Urinary bladder (tissue), 3 donors: ENCODE measurements at regions not wholly inside any gene's neighbourhood (a gene's known extent, or its start where the extent isn't known, plus 50 kb on each side); places are given as distances from the start of the nearest gene placed in this dataset.

Experiments
- DNase-seq: peaks from one replicate; pipeline ENCODE4 v3.0.0-alpha.2; 2015; ENCODE audit errors: extremely low spot score
- H3K27ac ChIP-seq: one replicate; pipeline ENCODE4 v1.5.1; 2013; ENCODE audit warnings: low read depth, mild to moderate bottlenecking, moderate library complexity
- H3K36me3 ChIP-seq: one replicate; pipeline ENCODE4 v1.6.1; 2013; ENCODE audit warnings: mild to moderate bottlenecking, moderate library complexity; ENCODE audit not compliant: insufficient read depth
- H3K4me1 ChIP-seq: one replicate; pipeline ENCODE4 v1.6.1; 2013; ENCODE audit warnings: mild to moderate bottlenecking, moderate library complexity; ENCODE audit not compliant: insufficient read depth
- H3K4me3 ChIP-seq: one replicate; pipeline ENCODE4 v1.5.1; 2013; ENCODE audit warnings: low read depth, low read length
- WGBS: extraction: QIAGEN DNeasy Blood & Tissue Kit; methylation state at CpG from one replicate; pipeline ENCODE4 v1.1.7; 2013; 5-methylcytosine and 5-hydroxymethylcytosine counted together
- donor health status: healthy with polysubstance abuse.
- donor health status: healthy.

- WGBS = 79% methylated on average over 10 of the region's 10 CpGs
- Histone ChIP-seq H3K4me3 (no peak overlapping the region), H3K4me1 (no peaks in the 10 kb centered on the region), H3K36me3 (no peaks in the 10 kb centered on the region), H3K27ac (no peak overlapping the region)
- no peak for DNase-seq
Measured at GRCh38 chr6:11329726-11330412, 97.4 kb upstream of the NEDD9 start.

- H3K27ac ChIP-seq = no peak overlapping the region
- H3K4me3 ChIP-seq = no peak overlapping the region
- 71% methylated on average over 7 of the region's 7 CpGs for WGBS
- no peaks in the 10 kb centered on the region for H3K4me1 ChIP-seq
- DNase-seq = no peak
- H3K36me3 ChIP-seq = no peaks in the 10 kb centered on the region
Measured at GRCh38 chr6:11328613-11329247, 96.3 kb upstream of the NEDD9 start.

DNA sequence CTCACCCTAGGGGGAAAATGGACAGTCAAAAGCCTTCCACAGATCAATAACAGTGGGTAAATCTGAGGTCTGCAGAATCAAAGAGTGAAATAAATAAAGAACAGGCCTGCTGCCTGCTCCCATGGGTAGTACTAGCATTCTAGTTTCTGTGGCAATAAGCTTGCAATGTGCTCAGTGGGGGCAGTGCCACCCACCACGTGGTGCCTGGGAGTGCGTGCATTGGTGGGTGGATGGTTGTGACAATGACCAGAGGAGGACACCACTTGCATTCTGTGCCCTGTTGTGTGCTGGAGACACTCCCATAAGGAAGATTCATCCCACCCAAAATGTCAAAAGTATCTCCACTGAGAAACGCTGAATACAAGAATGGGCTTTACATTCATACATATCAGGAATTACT, 95.5 kb upstream of the NEDD9 start:
- Histone ChIP-seq H3K27ac (no peak overlapping the region), H3K4me1 (no peaks in the 10 kb centered on the region), H3K36me3 (no peaks in the 10 kb centered on the region), H3K4me3 (no peak overlapping the region)
- no peak for DNase-seq
- WGBS = 91% methylated on average over 3 of the region's 3 CpGs

- DNase-seq = no peak
- Histone ChIP-seq H3K4me1 (no peaks in the 10 kb centered on the region), H3K27ac (no peak overlapping the region), H3K36me3 (no peaks in the 10 kb centered on the region), H3K4me3 (no peak overlapping the region)
- 85% methylated on average over 2 of the region's 2 CpGs for WGBS
Measured at GRCh38 chr6:11326116-11326515, 93.6 kb upstream of the NEDD9 start.

DNA sequence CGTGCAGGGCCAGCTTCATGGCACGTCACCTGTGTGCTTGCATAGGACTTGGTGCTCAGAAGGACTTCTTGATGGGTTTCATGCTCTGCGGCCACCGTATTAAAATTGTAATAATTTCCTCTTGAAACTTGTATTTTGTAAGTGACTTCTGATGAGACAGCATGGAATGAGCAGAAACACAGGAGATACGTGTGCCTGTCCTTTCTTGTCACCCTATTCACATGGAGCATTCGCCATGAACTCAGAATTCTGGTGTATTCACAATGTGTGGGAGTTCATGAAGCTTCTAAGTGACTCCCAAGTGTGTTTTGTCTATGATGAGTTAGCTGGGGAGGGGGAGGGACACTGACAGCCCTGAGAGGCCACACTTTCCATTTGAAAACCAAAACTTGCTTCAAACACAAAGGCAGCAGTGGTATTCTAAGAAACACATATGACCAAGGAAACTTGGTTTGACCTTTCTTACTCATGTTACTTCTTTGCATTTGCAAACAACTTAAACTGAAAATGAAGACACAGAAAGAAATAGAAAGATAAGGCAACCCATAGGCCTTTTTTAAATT, 92.1 kb upstream of the NEDD9 start:
- no peak for DNase-seq
- Histone ChIP-seq H3K27ac (no peak overlapping the region), H3K36me3 (no peaks in the 10 kb centered on the region), H3K4me1 (no peaks in the 10 kb centered on the region), H3K4me3 (no peak overlapping the region)
- WGBS = 95% methylated on average over 6 of the region's 6 CpGs

DNA sequence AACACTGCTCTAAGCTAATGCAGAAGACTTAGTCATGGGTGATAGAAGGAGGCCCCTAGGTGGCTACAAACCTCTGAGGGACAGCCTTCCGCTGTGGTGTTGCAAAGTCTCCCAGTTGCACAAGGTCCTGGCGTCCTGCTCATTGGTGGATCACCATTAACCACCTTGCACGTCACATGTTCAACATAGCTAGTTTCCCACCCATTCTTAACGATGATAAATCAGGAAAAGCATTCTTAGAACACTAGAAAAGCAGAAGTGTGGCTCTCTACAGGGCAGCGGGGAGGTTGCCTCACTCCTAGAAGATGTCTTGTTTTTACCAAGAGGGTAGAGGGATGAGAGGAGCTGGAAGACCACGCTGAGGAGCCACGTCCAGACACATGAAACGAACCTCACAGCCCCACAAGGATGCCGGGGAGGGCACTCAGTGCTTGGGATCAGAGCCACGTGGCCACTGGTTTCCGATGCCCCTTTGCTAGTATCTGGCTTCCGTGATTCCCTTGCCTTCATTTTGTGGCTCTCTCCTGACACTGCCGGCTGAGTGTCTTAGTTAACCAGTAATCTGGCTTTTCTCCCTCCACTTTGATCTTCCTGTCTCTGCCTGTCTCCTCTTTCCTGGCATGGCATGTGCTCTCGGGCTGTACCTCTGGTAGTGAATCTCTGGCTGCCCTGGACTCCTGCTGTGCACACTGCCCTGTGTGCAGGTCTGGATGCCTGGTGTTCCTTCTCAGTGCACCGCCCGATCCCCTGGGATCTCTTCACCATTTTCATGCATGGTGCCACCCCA, 91.4 kb upstream of the NEDD9 start:
- H3K4me1 ChIP-seq = no peaks in the 10 kb centered on the region
- no peak overlapping the region for H3K4me3 ChIP-seq
- no peak for DNase-seq
- H3K36me3 ChIP-seq = no peaks in the 10 kb centered on the region
- H3K27ac ChIP-seq = no peak overlapping the region
- WGBS = 92% methylated on average over 16 of the region's 16 CpGs

DNA sequence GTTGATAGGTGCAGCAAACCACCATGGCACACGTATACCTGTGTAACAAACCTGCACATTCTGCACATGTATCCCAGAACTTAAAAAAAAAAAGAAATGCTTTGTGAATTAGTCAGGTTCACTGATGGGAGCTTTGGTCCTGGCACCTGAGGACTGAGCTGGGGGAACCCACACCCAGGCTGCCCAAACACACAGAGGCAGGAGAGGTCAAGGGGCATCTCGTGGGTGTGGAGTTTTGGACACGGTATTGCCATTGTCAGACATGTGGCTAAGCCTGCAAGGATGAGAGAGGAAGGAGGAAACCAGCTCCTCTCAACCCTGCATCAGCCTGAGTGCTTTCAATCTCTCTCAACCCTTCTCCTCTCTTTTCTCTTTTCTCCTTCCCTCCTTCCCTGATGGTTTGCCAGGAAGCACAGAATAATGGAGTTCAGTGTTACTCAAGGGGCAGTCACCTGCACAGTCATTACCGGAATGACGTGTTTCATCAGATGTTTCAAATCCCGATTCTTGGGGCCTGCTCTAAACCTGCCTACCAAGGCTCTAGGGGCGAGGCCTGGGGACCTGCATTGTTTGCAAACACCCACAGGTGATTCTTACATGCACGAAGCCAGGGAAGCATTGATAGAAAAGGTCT, 89.9 kb upstream of the NEDD9 start:
- Histone ChIP-seq H3K27ac (no peak overlapping the region), H3K36me3 (no peaks in the 10 kb centered on the region), H3K4me3 (no peak overlapping the region), H3K4me1 (peaks cover 1% of the 10 kb centered on the region)
- DNase-seq = no peak
- 82% methylated on average over 8 of the region's 8 CpGs for WGBS

DNA sequence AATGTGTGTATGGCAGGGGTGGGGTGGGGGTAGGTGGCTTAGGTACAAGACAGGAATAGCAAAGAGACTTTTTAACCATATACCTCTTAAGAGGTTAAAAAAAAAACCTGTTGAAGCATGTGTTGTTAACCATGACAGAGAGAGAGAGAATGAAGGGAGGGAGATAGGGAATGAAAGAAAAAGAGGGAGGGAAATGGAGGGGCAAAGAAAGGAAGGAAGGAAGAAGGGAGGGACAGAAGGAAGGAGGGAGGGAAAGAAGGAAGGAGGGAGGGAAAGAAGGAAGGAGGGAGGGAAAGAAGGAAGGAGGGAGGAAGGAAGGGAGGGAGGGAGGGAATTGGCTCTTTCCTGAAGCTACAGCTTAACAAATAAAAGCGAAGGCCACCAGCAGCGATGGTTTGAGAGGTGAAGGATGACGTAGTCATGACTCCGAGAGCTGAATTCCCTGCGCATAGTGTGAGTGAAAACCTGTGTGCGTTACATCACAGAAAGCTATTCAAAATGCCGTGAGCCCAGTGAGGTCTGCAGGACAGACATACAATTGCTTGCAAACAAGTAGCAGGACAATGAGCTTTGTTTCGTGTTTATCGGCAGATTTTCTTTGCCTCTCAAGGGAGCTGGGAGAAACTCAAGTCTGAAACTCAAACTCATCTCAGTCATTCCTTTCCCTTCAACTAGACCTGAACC, 88.6 kb upstream of the NEDD9 start:
- Histone ChIP-seq H3K27ac (no peak overlapping the region), H3K4me3 (no peak overlapping the region), H3K36me3 (no peaks in the 10 kb centered on the region), H3K4me1 (peaks cover 1% of the 10 kb centered on the region)
- 77% methylated on average over 9 of the region's 9 CpGs for WGBS
- no peak for DNase-seq

GRCh38 chr6:11318835-11319813, 86.7 kb upstream of the NEDD9 start:
- H3K4me3 ChIP-seq = no peak overlapping the region
- WGBS = 67% methylated on average over 9 of the region's 9 CpGs
- no peaks in the 10 kb centered on the region for H3K36me3 ChIP-seq
- H3K4me1 ChIP-seq = peaks cover 1% of the 10 kb centered on the region
- H3K27ac ChIP-seq = no peak overlapping the region
- DNase-seq = no peak

GRCh38 chr6:11317885-11318771, 85.7 kb upstream of the NEDD9 start:
- Histone ChIP-seq H3K4me3 (no peak overlapping the region), H3K36me3 (no peaks in the 10 kb centered on the region), H3K27ac (no peak overlapping the region), H3K4me1 (peaks cover 1% of the 10 kb centered on the region)
- peak; percentile 68 for DNase-seq
- WGBS = 47% methylated on average over 11 of the region's 11 CpGs

GRCh38 chr6:11315743-11316437, 83.4 kb upstream of the NEDD9 start:
- Histone ChIP-seq H3K4me1 (peaks cover 1% of the 10 kb centered on the region), H3K36me3 (no peaks in the 10 kb centered on the region), H3K27ac (no peak overlapping the region), H3K4me3 (no peak overlapping the region)
- 39% methylated on average over 5 of the region's 5 CpGs for WGBS
- DNase-seq = no peak
